ENCODE measurements at regions not wholly inside any gene's neighbourhood (a gene's known extent, or its start where the extent isn't known, plus 50 kb on each side); places are given as distances from the start of the nearest gene placed in this dataset.

DNA sequence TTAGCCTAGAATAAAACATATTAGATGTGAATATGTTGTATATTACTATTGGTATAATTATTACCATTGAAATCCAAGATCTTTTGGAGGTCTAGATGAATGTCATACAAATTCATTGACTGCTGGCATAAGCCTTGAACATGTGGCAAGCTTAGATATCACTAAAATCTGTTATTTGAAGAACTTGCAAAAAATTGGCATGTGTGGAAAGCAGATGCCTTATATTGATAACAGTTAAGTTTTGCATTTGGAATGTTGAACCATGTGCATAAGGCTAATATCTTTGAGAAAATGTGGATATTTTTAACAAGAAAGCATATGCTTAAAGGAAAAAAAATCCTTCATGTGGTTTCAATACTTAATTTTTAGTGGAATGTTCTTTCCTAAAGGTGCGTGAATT is 203.6 kb upstream of the PRICKLE1 start:
- Histone ChIP-seq H3K27ac (ENCODE audit: extremely low read depth, low read depth, low read length) (no peak overlapping the region), H3K4me1 (ENCODE audit: control insufficient read depth, insufficient read depth, low read length) (no peaks in the 10 kb centered on the region), H3K4me3 (ENCODE audit: low read depth, low read length) (no peak overlapping the region), H3K36me3 (ENCODE audit: control insufficient read depth in 2 of 2, insufficient read depth in 1 of 2, low read length in 2 of 2) (no peaks in the 10 kb centered on the region), H3K9me3 (ENCODE audit: control insufficient read depth, insufficient read depth, low read depth, low read length) (no peaks in the 10 kb centered on the region)
- ChIA-PET CTCF (no interaction called here), POLR2A (no interaction called here)
- TF ChIP-seq, protein P1, sequence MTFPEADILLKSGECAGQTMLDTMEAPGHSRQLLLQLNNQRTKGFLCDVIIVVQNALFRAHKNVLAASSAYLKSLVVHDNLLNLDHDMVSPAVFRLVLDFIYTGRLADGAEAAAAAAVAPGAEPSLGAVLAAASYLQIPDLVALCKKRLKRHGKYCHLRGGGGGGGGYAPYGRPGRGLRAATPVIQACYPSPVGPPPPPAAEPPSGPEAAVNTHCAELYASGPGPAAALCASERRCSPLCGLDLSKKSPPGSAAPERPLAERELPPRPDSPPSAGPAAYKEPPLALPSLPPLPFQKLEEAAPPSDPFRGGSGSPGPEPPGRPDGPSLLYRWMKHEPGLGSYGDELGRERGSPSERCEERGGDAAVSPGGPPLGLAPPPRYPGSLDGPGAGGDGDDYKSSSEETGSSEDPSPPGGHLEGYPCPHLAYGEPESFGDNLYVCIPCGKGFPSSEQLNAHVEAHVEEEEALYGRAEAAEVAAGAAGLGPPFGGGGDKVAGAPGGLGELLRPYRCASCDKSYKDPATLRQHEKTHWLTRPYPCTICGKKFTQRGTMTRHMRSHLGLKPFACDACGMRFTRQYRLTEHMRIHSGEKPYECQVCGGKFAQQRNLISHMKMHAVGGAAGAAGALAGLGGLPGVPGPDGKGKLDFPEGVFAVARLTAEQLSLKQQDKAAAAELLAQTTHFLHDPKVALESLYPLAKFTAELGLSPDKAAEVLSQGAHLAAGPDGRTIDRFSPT (tag by site-specific recombination; IDR thresholded peaks at IDR 0.05), result no peak
- TF ChIP-seq ZNF23 (tag by site-specific recombination; IDR thresholded peaks at IDR 0.05; ENCODE audit: borderline replicate concordance) (no peak), ZNF140 (tag by site-specific recombination; IDR thresholded peaks at IDR 0.05) (no peak), YY1 (tag by site-specific recombination; IDR thresholded peaks at IDR 0.05) (no peak), SP3 (tag by site-specific recombination; IDR thresholded peaks at IDR 0.05) (no peak), ZSCAN30 (tag by site-specific recombination; IDR thresholded peaks at IDR 0.05) (no peak), ZNF112 (tag by site-specific recombination; IDR thresholded peaks at IDR 0.05) (no peak), ZNF843 (tag by site-specific recombination; IDR thresholded peaks at IDR 0.05) (no peak), ZNF488 (tag by site-specific recombination; IDR thresholded peaks at IDR 0.05) (no peak), ZNF600 (tag by site-specific recombination; IDR thresholded peaks at IDR 0.05) (no peak), ZNF146 (tag by site-specific recombination; IDR thresholded peaks at IDR 0.05) (no peak), ZNF366 (tag by site-specific recombination; conservative IDR thresholded peaks at IDR 0.05) (no peak), ZNF2 (tag by site-specific recombination; IDR thresholded peaks at IDR 0.05) (no peak), ZNF658 (tag by site-specific recombination; IDR thresholded peaks at IDR 0.05) (no peak), OSR2 (tag by site-specific recombination; IDR thresholded peaks at IDR 0.05) (no peak), ZNF202 (tag by site-specific recombination; IDR thresholded peaks at IDR 0.05; ENCODE audit: borderline replicate concordance) (no peak), ZNF157 (tag by site-specific recombination; IDR thresholded peaks at IDR 0.05) (no peak)
- TF ChIP-seq, protein P2, sequence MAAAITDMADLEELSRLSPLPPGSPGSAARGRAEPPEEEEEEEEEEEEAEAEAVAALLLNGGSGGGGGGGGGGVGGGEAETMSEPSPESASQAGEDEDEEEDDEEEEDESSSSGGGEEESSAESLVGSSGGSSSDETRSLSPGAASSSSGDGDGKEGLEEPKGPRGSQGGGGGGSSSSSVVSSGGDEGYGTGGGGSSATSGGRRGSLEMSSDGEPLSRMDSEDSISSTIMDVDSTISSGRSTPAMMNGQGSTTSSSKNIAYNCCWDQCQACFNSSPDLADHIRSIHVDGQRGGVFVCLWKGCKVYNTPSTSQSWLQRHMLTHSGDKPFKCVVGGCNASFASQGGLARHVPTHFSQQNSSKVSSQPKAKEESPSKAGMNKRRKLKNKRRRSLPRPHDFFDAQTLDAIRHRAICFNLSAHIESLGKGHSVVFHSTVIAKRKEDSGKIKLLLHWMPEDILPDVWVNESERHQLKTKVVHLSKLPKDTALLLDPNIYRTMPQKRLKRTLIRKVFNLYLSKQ (tag by site-specific recombination; IDR thresholded peaks at IDR 0.05; ENCODE audit: borderline replicate concordance), result no peak
- TF ChIP-seq, protein P3, sequence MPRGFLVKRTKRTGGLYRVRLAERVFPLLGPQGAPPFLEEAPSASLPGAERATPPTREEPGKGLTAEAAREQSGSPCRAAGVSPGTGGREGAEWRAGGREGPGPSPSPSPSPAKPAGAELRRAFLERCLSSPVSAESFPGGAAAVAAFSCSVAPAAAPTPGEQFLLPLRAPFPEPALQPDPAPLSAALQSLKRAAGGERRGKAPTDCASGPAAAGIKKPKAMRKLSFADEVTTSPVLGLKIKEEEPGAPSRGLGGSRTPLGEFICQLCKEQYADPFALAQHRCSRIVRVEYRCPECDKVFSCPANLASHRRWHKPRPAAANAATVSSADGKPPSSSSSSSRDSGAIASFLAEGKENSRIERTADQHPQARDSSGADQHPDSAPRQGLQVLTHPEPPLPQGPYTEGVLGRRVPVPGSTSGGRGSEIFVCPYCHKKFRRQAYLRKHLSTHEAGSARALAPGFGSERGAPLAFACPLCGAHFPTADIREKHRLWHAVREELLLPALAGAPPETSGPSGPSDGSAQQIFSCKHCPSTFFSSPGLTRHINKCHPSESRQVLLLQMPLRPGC (tag by site-specific recombination; IDR thresholded peaks at IDR 0.05), result no peak

- CTCF ChIA-PET, result no interaction called here
- no peaks in the 10 kb centered on the region for H3K36me3 ChIP-seq (ENCODE audit: control insufficient read depth in 2 of 2, insufficient read depth in 1 of 2, low read length in 2 of 2)
- TF ChIP-seq BCL11B (tag by site-specific recombination; IDR thresholded peaks at IDR 0.05; ENCODE audit: low read depth) (no peak), ZNF24 (tag by site-specific recombination; IDR thresholded peaks at IDR 0.05) (no peak), RBAK (tag by site-specific recombination; IDR thresholded peaks at IDR 0.05) (no peak), ZNF423 (tag by site-specific recombination; IDR thresholded peaks at IDR 0.05) (no peak), ZNF155 (tag by site-specific recombination; IDR thresholded peaks at IDR 0.05) (no peak), SP2 (tag by site-specific recombination; IDR thresholded peaks at IDR 0.05) (no peak), KLF17 (tag by site-specific recombination; IDR thresholded peaks at IDR 0.05) (no peak), ZNF311 (tag by site-specific recombination; IDR thresholded peaks at IDR 0.05; ENCODE audit: borderline replicate concordance) (no peak), OSR2 (tag by site-specific recombination; IDR thresholded peaks at IDR 0.05) (no peak), ZNF654 (tag by site-specific recombination; IDR thresholded peaks at IDR 0.05; ENCODE audit: low read depth) (no peak), ZNF202 (tag by site-specific recombination; IDR thresholded peaks at IDR 0.05; ENCODE audit: borderline replicate concordance) (no peak), ZSCAN23 (tag by site-specific recombination; IDR thresholded peaks at IDR 0.05) (no peak), OVOL3 (tag by site-specific recombination; IDR thresholded peaks at IDR 0.05) (no peak)
These were observed 202.7 kb upstream of the PRICKLE1 start for GRCh38 chr12:42792265-42792664.

More at GRCh38 chr12:42792265-42792664, 202.7 kb upstream of the PRICKLE1 start:
- no peak overlapping the region for H3K27ac ChIP-seq (ENCODE audit: extremely low read depth, low read depth, low read length)
- H3K9me3 ChIP-seq (ENCODE audit: control insufficient read depth, insufficient read depth, low read depth, low read length), result no peaks in the 10 kb centered on the region
- H3K4me3 ChIP-seq (ENCODE audit: low read depth, low read length), result no peak overlapping the region
- POLR2A ChIA-PET, result no interaction called here
- H3K4me1 ChIP-seq (ENCODE audit: control insufficient read depth, insufficient read depth, low read length), result no peaks in the 10 kb centered on the region
